ENCODE measurements at regions not wholly inside any gene's neighbourhood (a gene's known extent, or its start where the extent isn't known, plus 50 kb on each side); places are given as distances from the start of the nearest gene placed in this dataset.

- DNase-seq (ENCODE audit: low spot score in 2 of 2) = no peak
- H3K36me3 ChIP-seq = no peaks in the 10 kb centered on the region
- 31 to 45% methylated on average over 1 of the region's 1 CpG for WGBS, 2 donors
- no peak overlapping the region for H3K4me3 ChIP-seq
- no peaks in the 10 kb centered on the region for H3K4me1 ChIP-seq
- no peak overlapping the region for H3K27ac ChIP-seq
- no peaks in the 10 kb centered on the region for H3K27me3 ChIP-seq
- TF ChIP-seq, protein P1, sequence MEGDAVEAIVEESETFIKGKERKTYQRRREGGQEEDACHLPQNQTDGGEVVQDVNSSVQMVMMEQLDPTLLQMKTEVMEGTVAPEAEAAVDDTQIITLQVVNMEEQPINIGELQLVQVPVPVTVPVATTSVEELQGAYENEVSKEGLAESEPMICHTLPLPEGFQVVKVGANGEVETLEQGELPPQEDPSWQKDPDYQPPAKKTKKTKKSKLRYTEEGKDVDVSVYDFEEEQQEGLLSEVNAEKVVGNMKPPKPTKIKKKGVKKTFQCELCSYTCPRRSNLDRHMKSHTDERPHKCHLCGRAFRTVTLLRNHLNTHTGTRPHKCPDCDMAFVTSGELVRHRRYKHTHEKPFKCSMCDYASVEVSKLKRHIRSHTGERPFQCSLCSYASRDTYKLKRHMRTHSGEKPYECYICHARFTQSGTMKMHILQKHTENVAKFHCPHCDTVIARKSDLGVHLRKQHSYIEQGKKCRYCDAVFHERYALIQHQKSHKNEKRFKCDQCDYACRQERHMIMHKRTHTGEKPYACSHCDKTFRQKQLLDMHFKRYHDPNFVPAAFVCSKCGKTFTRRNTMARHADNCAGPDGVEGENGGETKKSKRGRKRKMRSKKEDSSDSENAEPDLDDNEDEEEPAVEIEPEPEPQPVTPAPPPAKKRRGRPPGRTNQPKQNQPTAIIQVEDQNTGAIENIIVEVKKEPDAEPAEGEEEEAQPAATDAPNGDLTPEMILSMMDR (IDR thresholded peaks at IDR 0.05) = no peak
- no peak for TF ChIP-seq EP300 (IDR thresholded peaks at IDR 0.05)
- no peak for TF ChIP-seq POLR2A (IDR thresholded peaks at IDR 0.05)
- no peaks in the 10 kb centered on the region for H3K9me3 ChIP-seq
These were observed 435.0 kb upstream of the STXBP6 start for GRCh38 chr14:25484906-25485305.

GRCh38 chr14:25484235-25484634 lies 434.3 kb upstream of the STXBP6 start:
- H3K36me3 ChIP-seq = no peaks in the 10 kb centered on the region
- no peak overlapping the region for H3K4me3 ChIP-seq
- H3K27me3 ChIP-seq = no peaks in the 10 kb centered on the region
- TF ChIP-seq, protein P1 (IDR thresholded peaks at IDR 0.05) = no peak
- TF ChIP-seq POLR2A (IDR thresholded peaks at IDR 0.05) (no peak), EP300 (IDR thresholded peaks at IDR 0.05) (no peak)
- no peaks in the 10 kb centered on the region for H3K4me1 ChIP-seq
- no peak for DNase-seq (ENCODE audit: low spot score in 2 of 2)
- H3K9me3 ChIP-seq = no peaks in the 10 kb centered on the region
- WGBS, 2 donors = 55 to 63% methylated on average over 1 of the region's 1 CpG
- H3K27ac ChIP-seq = no peak overlapping the region

DNA sequence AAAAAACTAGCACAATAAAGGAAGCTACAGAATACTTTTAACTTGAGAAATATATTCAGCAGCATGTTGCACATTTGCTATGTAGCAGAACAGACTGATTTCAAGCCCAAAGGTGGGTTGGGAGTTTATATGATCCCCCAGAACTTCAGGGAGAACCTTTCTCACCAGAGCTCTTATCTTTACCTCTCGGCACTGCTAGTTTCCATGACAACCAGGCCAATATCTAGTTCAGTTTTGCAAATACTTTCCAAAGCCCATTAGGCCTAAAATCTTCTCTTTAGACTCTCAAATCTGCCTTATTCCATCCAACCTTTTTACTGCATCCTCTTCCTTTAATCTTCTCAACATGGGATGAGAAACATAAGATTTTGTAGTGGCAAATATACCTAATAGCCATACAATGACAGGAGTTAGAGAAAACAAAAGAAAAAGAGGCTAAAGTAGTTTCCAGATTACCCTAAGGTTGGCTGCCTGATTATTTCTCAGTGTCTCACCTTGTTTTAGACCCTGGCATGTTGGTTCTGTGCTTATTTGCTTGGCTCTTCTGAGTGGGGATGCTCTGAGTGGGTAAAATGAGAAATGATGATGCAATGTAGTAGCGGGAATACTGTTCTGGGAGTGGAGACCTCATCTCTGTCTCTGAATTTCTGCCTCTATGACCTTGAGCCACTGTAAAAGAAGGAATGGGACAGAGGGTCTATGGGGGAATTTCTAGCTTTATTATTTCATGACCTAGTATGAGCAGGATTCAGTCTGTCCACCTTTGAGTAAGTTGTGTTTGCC lies 427.6 kb upstream of the STXBP6 start:
- no peak overlapping the region for H3K27ac ChIP-seq
- H3K36me3 ChIP-seq = no peaks in the 10 kb centered on the region
- H3K9me3 ChIP-seq = no peaks in the 10 kb centered on the region
- WGBS, 2 donors = 72 to 83% methylated on average over 2 of the region's 2 CpGs
- no peak for TF ChIP-seq POLR2A (IDR thresholded peaks at IDR 0.05)
- TF ChIP-seq, protein P1 (IDR thresholded peaks at IDR 0.05) = no peak
- no peak for TF ChIP-seq EP300 (IDR thresholded peaks at IDR 0.05)
- no peak overlapping the region for H3K4me3 ChIP-seq
- H3K27me3 ChIP-seq = no peaks in the 10 kb centered on the region
- no peaks in the 10 kb centered on the region for H3K4me1 ChIP-seq
- no peak for DNase-seq (ENCODE audit: low spot score in 2 of 2)

- H3K27me3 ChIP-seq = no peaks in the 10 kb centered on the region
- no peak for DNase-seq (ENCODE audit: low spot score in 2 of 2)
- WGBS, 2 donors = 97 to 100% methylated on average over 1 of the region's 1 CpG
- no peaks in the 10 kb centered on the region for H3K36me3 ChIP-seq
- H3K9me3 ChIP-seq = no peaks in the 10 kb centered on the region
- no peak for TF ChIP-seq EP300 (IDR thresholded peaks at IDR 0.05)
- no peak for TF ChIP-seq POLR2A (IDR thresholded peaks at IDR 0.05)
- TF ChIP-seq, protein P1 (IDR thresholded peaks at IDR 0.05) = no peak
- H3K4me3 ChIP-seq = no peak overlapping the region
- H3K27ac ChIP-seq = no peak overlapping the region
- no peaks in the 10 kb centered on the region for H3K4me1 ChIP-seq
These were observed 422.8 kb upstream of the STXBP6 start for GRCh38 chr14:25472700-25473099.

GRCh38 chr14:25464772-25465171 lies 414.8 kb upstream of the STXBP6 start:
- Histone ChIP-seq H3K9me3 (no peaks in the 10 kb centered on the region), H3K27ac (no peak overlapping the region), H3K4me1 (no peaks in the 10 kb centered on the region), H3K36me3 (no peaks in the 10 kb centered on the region), H3K4me3 (no peak overlapping the region), H3K27me3 (no peaks in the 10 kb centered on the region)
- no peak for DNase-seq (ENCODE audit: low spot score in 2 of 2)
- TF ChIP-seq, protein P1 (IDR thresholded peaks at IDR 0.05) = no peak
- TF ChIP-seq EP300 (IDR thresholded peaks at IDR 0.05) = no peak
- TF ChIP-seq POLR2A (IDR thresholded peaks at IDR 0.05) = no peak

Data from tibial nerve (tissue), 4 donors.